Activated CD8-positive, alpha-beta T cell treated with anti-CD3 and anti-CD28 coated beads, Interleukin-2, amount 10 ng/mL, durations not matched to agents 7 days and 5 days (primary cell): ENCODE measurements at regions not wholly inside any gene's neighbourhood (a gene's known extent, or its start where the extent isn't known, plus 50 kb on each side); places are given as distances from the start of the nearest gene placed in this dataset.
A peak's percentile ranks its signal among the peaks of the same experiment; 100 is the strongest.
"Not testable (repeated sequence)": the region's sequence is repeated elsewhere in the genome, so short reads cannot be mapped to it uniquely, and the experiment has no call there.

Source experiments
- ATAC-seq: fragments of 150-1000 bp; cut with Tn5 transposase; one replicate; pipeline ENCODE4 v1.10.0; 2021; ENCODE audit warnings: moderate library complexity
- CTCF ChIA-PET: fragments of 350-600 bp; sonication (Branson Sonifier 250); formaldehyde crosslinking; loops from one replicate; lab custom pipeline; 2021; ENCODE audit warnings: antibody characterized with exemption; lab: Charles Lee
- POLR2A ChIA-PET: fragments of 350-600 bp; sonication (Branson Sonifier 250); formaldehyde crosslinking; loops from one replicate; lab custom pipeline; 2021; ENCODE audit warnings: antibody characterized with exemption; lab: Charles Lee
- DNase-seq: peaks from one replicate; pipeline ENCODE4 v3.0.0-alpha.2; 2020
- H3K27ac Mint-ChIP-seq: one replicate; pipeline ENCODE4 v1.8.0; 2021; ENCODE audit warnings: mild to moderate bottlenecking, mixed read lengths
- H3K27me3 Mint-ChIP-seq: one replicate; pipeline ENCODE4 v1.8.0; 2021; ENCODE audit warnings: low read depth, mixed read lengths
- H3K36me3 Mint-ChIP-seq: one replicate; pipeline ENCODE4 v1.8.0; 2021; ENCODE audit warnings: low read depth, mixed read lengths
- H3K4me1 Mint-ChIP-seq: one replicate; pipeline ENCODE4 v1.8.0; 2021; ENCODE audit warnings: low read depth, mixed read lengths
- H3K4me3 Mint-ChIP-seq: one replicate; pipeline ENCODE4 v1.8.0; 2021; ENCODE audit warnings: mild to moderate bottlenecking, mixed read lengths
- H3K9me3 Mint-ChIP-seq: one replicate; pipeline ENCODE4 v1.8.0; 2022; ENCODE audit warnings: mixed read lengths; ENCODE audit not compliant: insufficient read depth

GRCh38 chrX:155819966-155820491 lies 61.1 kb upstream of the VAMP7 start:
- Mint-ChIP-seq H3K4me3 (no peak overlapping the region), H3K9me3 (no peaks in the 10 kb centered on the region), H3K27me3 (peaks cover 8% of the 10 kb centered on the region), H3K4me1 (peaks cover 4% of the 10 kb centered on the region), H3K36me3 (no peaks in the 10 kb centered on the region), H3K27ac (no peak overlapping the region)
- CTCF ChIA-PET, result no interaction called here
- POLR2A ChIA-PET, result no interaction called here
- ATAC-seq, result peak; percentile 55
- peak; percentile 60 for DNase-seq

DNA sequence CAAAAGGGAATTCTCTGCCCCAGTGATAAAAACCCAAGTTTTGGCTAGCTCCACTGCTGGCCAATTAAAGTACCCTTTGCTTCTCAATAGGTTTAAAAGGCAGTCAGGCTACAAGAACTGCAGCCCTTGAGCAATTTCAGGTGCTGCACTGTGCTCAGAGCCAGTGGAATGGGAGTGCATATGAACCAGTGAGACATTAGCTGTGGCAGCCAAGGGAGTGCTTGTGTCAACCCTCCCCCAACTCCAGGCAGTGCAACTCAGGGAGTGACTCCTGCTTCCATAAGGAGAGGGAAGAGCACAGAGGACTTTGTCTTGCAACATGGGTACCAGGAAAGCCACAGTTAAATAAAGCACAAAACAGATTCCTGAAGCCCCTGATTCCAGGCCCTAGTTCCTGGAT lies 61.6 kb upstream of the VAMP7 start:
- H3K9me3 Mint-ChIP-seq, result no peaks in the 10 kb centered on the region
- DNase-seq (no peak), ATAC-seq (no peak)
- ChIA-PET CTCF (no interaction called here), POLR2A (no interaction called here)
- peaks cover 4% of the 10 kb centered on the region for H3K4me1 Mint-ChIP-seq
- H3K27me3 Mint-ChIP-seq, result peaks cover 8% of the 10 kb centered on the region
- H3K36me3 Mint-ChIP-seq, result no peaks in the 10 kb centered on the region
- H3K4me3 Mint-ChIP-seq, result no peak overlapping the region
- H3K27ac Mint-ChIP-seq, result no peak overlapping the region

GRCh38 chrX:155814391-155814790 lies 66.8 kb upstream of the VAMP7 start:
- CTCF ChIA-PET, POLR2A ChIA-PET, H3K4me1 Mint-ChIP-seq, H3K27ac Mint-ChIP-seq, H3K27me3 Mint-ChIP-seq, ATAC-seq, DNase-seq, H3K36me3 Mint-ChIP-seq, H3K9me3 Mint-ChIP-seq, H3K4me3 Mint-ChIP-seq: not testable (repeated sequence)

- CTCF ChIA-PET, result no interaction called here
- no peak for ATAC-seq
- Mint-ChIP-seq H3K27ac (no peak overlapping the region), H3K27me3 (no peaks in the 10 kb centered on the region), H3K4me3 (no peak overlapping the region), H3K9me3 (no peaks in the 10 kb centered on the region), H3K4me1 (no peaks in the 10 kb centered on the region), H3K36me3 (no peaks in the 10 kb centered on the region)
- POLR2A ChIA-PET, result no interaction called here
- DNase-seq, result no peak
These were observed 101.3 kb upstream of the VAMP7 start for GRCh38 chrX:155779831-155780230.

GRCh38 chrX:155778844-155779553 lies 102.1 kb upstream of the VAMP7 start:
- no peak for DNase-seq
- Mint-ChIP-seq H3K27ac (no peak overlapping the region), H3K27me3 (no peaks in the 10 kb centered on the region), H3K4me1 (no peaks in the 10 kb centered on the region), H3K36me3 (no peaks in the 10 kb centered on the region), H3K9me3 (no peaks in the 10 kb centered on the region), H3K4me3 (no peak overlapping the region)
- no peak for ATAC-seq
- ChIA-PET POLR2A (no interaction called here), CTCF (no interaction called here)

- ChIA-PET CTCF (no interaction called here), POLR2A (no interaction called here)
- no peak overlapping the region for H3K4me3 Mint-ChIP-seq
- no peaks in the 10 kb centered on the region for H3K4me1 Mint-ChIP-seq
- H3K27me3 Mint-ChIP-seq, result peaks cover 3% of the 10 kb centered on the region
- ATAC-seq, result no peak
- DNase-seq, result no peak
- H3K27ac Mint-ChIP-seq, result no peak overlapping the region
- H3K9me3 Mint-ChIP-seq, result no peaks in the 10 kb centered on the region
- H3K36me3 Mint-ChIP-seq, result no peaks in the 10 kb centered on the region
These were observed 106.8 kb upstream of the VAMP7 start for GRCh38 chrX:155774387-155774786.

GRCh38 chrX:155767876-155768769 lies 113.0 kb upstream of the VAMP7 start:
- CTCF ChIA-PET, result no interaction called here
- Mint-ChIP-seq H3K27ac (no peak overlapping the region), H3K9me3 (peaks cover 3% of the 10 kb centered on the region), H3K36me3 (no peaks in the 10 kb centered on the region), H3K4me3 (peak overlapping the region; percentile 65), H3K4me1 (peaks cover 3% of the 10 kb centered on the region), H3K27me3 (peaks cover 3% of the 10 kb centered on the region)
- POLR2A ChIA-PET, result no interaction called here
- ATAC-seq (no peak), DNase-seq (no peak)

- peak overlapping the region; percentile 65 for H3K4me3 Mint-ChIP-seq
- peaks cover 3% of the 10 kb centered on the region for H3K4me1 Mint-ChIP-seq
- DNase-seq (peak; percentile 38), ATAC-seq (peak; percentile 63)
- POLR2A ChIA-PET, result no interaction called here
- no peaks in the 10 kb centered on the region for H3K36me3 Mint-ChIP-seq
- H3K27me3 Mint-ChIP-seq, result peaks cover 3% of the 10 kb centered on the region
- H3K9me3 Mint-ChIP-seq, result peaks cover 3% of the 10 kb centered on the region
- H3K27ac Mint-ChIP-seq, result no peak overlapping the region
- CTCF ChIA-PET, result no interaction called here
These were observed 113.9 kb upstream of the VAMP7 start for GRCh38 chrX:155767051-155767875.

DNA sequence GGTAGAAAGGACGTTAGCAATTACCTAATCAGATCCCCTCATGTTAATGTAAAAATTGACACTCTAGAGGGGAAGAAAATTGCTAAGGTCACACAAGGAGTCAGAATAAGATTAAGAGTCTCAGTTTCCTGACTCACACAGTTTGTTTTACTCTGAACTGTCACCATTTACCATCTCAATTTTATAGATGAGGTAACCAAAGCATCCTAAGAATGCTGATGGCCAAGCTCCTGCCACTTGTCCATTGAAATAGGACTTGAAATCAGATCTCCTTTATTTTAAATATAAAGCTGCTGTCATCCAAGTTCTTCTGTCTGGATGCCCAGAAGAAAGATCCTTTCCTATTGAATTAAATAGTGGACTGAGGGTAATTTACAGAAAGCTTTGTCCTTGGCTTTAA lies 114.8 kb upstream of the VAMP7 start:
- Mint-ChIP-seq H3K9me3 (peaks cover 10% of the 10 kb centered on the region), H3K4me3 (no peak overlapping the region), H3K27ac (no peak overlapping the region), H3K4me1 (peaks cover 3% of the 10 kb centered on the region), H3K36me3 (no peaks in the 10 kb centered on the region), H3K27me3 (peaks cover 3% of the 10 kb centered on the region)
- POLR2A ChIA-PET, result no interaction called here
- DNase-seq (no peak), ATAC-seq (no peak)
- CTCF ChIA-PET, result no interaction called here

- Mint-ChIP-seq H3K27me3 (no peaks in the 10 kb centered on the region), H3K4me3 (no peak overlapping the region), H3K9me3 (peaks cover 15% of the 10 kb centered on the region), H3K36me3 (no peaks in the 10 kb centered on the region), H3K4me1 (no peaks in the 10 kb centered on the region), H3K27ac (no peak overlapping the region)
- CTCF ChIA-PET, result no interaction called here
- POLR2A ChIA-PET, result no interaction called here
- ATAC-seq (no peak), DNase-seq (no peak)
These were observed 120.0 kb upstream of the VAMP7 start for GRCh38 chrX:155761185-155761584.

GRCh38 chrX:155757046-155757759 lies 123.9 kb upstream of the VAMP7 start:
- no peak overlapping the region for H3K27ac Mint-ChIP-seq
- DNase-seq (no peak), ATAC-seq (no peak)
- ChIA-PET POLR2A (no interaction called here), CTCF (no interaction called here)
- H3K9me3 Mint-ChIP-seq, result peaks cover 12% of the 10 kb centered on the region
- no peak overlapping the region for H3K4me3 Mint-ChIP-seq
- no peaks in the 10 kb centered on the region for H3K36me3 Mint-ChIP-seq
- no peaks in the 10 kb centered on the region for H3K4me1 Mint-ChIP-seq
- H3K27me3 Mint-ChIP-seq, result no peaks in the 10 kb centered on the region
